ENCODE measurements at regions not wholly inside any gene's neighbourhood (a gene's known extent, or its start where the extent isn't known, plus 50 kb on each side); places are given as distances from the start of the nearest gene placed in this dataset.

DNA sequence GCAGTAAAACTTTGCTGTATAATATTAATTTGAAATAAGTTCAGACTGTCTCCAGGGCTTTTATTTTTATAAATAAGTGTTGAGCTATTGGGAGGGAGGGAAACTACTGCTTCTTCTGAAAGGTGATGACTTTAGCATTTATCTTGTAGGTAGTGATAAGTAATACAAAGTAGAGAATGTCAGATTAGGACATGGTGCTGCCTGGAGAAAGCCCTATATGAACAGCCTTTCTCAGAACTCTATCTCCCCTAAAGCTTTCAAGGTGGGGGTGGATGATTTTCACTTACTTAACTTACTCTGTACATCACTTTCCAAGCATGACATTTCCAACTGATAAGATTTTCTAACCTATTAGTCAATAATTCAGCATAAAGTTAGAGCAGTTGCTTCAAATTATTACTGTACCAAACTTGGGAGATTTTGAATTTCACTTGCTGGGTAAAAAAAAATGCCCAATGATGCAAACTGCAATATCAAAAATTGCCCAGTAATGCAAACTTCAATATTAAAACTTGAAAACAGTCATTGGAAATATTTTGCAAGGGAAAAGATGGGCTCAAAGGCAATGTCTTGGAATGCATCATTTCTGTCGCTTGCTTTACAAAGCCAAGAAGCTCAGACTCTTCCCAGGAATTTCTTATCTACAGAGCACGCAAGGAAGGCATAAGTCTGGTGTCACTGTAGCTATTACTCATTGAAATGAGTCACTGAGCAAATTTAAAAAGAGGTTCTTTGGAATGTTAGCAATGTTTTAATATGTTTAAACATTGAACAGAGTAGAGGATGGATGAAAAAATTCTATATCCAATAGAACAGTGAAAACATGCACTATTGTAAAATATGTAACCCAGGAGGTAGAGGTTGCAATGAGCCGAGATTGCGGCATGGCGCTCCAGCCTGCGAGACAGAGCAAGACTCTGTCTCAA is 569.5 kb downstream of the PSAT1 start:
- TF ChIP-seq, protein P1, sequence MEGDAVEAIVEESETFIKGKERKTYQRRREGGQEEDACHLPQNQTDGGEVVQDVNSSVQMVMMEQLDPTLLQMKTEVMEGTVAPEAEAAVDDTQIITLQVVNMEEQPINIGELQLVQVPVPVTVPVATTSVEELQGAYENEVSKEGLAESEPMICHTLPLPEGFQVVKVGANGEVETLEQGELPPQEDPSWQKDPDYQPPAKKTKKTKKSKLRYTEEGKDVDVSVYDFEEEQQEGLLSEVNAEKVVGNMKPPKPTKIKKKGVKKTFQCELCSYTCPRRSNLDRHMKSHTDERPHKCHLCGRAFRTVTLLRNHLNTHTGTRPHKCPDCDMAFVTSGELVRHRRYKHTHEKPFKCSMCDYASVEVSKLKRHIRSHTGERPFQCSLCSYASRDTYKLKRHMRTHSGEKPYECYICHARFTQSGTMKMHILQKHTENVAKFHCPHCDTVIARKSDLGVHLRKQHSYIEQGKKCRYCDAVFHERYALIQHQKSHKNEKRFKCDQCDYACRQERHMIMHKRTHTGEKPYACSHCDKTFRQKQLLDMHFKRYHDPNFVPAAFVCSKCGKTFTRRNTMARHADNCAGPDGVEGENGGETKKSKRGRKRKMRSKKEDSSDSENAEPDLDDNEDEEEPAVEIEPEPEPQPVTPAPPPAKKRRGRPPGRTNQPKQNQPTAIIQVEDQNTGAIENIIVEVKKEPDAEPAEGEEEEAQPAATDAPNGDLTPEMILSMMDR (IDR thresholded peaks at IDR 0.05; ENCODE audit: low read depth, low read length) = no peak
- TF ChIP-seq EZH2phosphoT487 (IDR thresholded peaks at IDR 0.05; ENCODE audit: low read depth) = no peak
